Esophagus muscularis mucosa (tissue), 3 donors: ENCODE measurements at regions not wholly inside any gene's neighbourhood (a gene's known extent, or its start where the extent isn't known, plus 50 kb on each side); places are given as distances from the start of the nearest gene placed in this dataset.

Experiments used
- POLR2A ChIP-seq: fragments of 450-650 bp; IDR thresholded peaks from one replicate; pipeline ENCODE4 v1.6.1; 2017; ENCODE audit warnings: antibody characterized with exemption, moderate library complexity, mild to moderate bottlenecking, low read depth
- TF ChIP-seq, protein P1 (sequence below), 3 experiments: fragments of 200-600 bp in 2 of 3; fragments of 450-650 bp in 1 of 3; sonication (generic) in 2 of 3; IDR thresholded peaks; one replicate each; pipeline ENCODE4 v1.5.1; 2017 to 2019; ENCODE audit warnings: antibody characterized with exemption in 3 of 3, mild to moderate bottlenecking in 2 of 3, moderate library complexity in 1 of 3

DNA sequence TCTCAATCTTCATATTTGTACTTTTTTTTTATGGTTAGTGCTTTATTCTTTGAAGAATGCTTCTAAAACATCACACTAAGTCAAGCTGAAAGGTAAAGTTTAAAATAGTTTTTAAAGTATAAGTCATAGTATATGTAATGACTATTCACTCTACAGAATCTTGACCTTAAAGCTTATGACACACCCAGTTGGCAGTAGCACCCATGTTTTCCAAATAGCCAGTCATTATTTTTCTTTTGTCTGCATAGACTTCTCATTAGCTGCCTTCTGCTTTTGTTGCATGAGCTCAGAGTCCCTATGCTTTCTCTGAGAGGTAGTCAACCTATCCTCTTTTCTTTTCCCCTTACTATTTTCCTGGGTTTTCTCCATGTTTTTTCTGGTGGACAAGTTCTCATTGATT is 231.5 kb downstream of the PCDH18 start:
- TF ChIP-seq, protein P1, sequence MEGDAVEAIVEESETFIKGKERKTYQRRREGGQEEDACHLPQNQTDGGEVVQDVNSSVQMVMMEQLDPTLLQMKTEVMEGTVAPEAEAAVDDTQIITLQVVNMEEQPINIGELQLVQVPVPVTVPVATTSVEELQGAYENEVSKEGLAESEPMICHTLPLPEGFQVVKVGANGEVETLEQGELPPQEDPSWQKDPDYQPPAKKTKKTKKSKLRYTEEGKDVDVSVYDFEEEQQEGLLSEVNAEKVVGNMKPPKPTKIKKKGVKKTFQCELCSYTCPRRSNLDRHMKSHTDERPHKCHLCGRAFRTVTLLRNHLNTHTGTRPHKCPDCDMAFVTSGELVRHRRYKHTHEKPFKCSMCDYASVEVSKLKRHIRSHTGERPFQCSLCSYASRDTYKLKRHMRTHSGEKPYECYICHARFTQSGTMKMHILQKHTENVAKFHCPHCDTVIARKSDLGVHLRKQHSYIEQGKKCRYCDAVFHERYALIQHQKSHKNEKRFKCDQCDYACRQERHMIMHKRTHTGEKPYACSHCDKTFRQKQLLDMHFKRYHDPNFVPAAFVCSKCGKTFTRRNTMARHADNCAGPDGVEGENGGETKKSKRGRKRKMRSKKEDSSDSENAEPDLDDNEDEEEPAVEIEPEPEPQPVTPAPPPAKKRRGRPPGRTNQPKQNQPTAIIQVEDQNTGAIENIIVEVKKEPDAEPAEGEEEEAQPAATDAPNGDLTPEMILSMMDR (IDR thresholded peaks at IDR 0.05), result no peak
- TF ChIP-seq POLR2A, result no peak
